ENCODE measurements at regions not wholly inside any gene's neighbourhood (a gene's known extent, or its start where the extent isn't known, plus 50 kb on each side); places are given as distances from the start of the nearest gene placed in this dataset.

- Mint-ChIP-seq H3K27ac (no peak overlapping the region), H3K4me3 (no peak overlapping the region), H3K36me3 (no peaks in the 10 kb centered on the region), H3K27me3 (peaks cover 2% of the 10 kb centered on the region), H3K4me1 (no peaks in the 10 kb centered on the region), H3K9me3 (peaks cover 0 to 8% (median 2%) of the 10 kb centered on the region in 7 donors)
- no peak overlapping the region for H3K4me3 ChIP-seq (ENCODE audit: low read depth, low read length)
- no peaks in the 10 kb centered on the region for H3K9me3 ChIP-seq (ENCODE audit: control insufficient read depth in 2 of 2, low read length in 2 of 2)
- ATAC-seq (ENCODE audit: low read depth in 2 of 2) (no peak), DNase-seq (no peak)
- H3K27me3 ChIP-seq (ENCODE audit: control insufficient read depth, insufficient read depth, low read length) = no peaks in the 10 kb centered on the region
- H3K4me1 ChIP-seq (ENCODE audit: control insufficient read depth, insufficient read depth, low read length, poor library complexity, severe bottlenecking) = no peaks in the 10 kb centered on the region
- H3K36me3 ChIP-seq (ENCODE audit: control insufficient read depth, insufficient read depth, low read length) = no peaks in the 10 kb centered on the region
- no peak overlapping the region for H3K27ac ChIP-seq (ENCODE audit: insufficient read depth, low read length, poor library complexity, severe bottlenecking)
Measured at GRCh38 chr5:53183880-53184279, 74.3 kb upstream of the MOCS2 start.

- no peak overlapping the region for H3K27ac Mint-ChIP-seq
- Histone ChIP-seq H3K4me1 (ENCODE audit: control insufficient read depth, insufficient read depth, low read length, poor library complexity, severe bottlenecking) (no peaks in the 10 kb centered on the region), H3K9me3 (ENCODE audit: control insufficient read depth in 2 of 2, low read length in 2 of 2) (peaks cover 0 to 5% of the 10 kb centered on the region in 2 experiments), H3K27me3 (ENCODE audit: control insufficient read depth, insufficient read depth, low read length) (peaks cover 3% of the 10 kb centered on the region), H3K4me3 (ENCODE audit: low read depth, low read length) (no peak overlapping the region), H3K27ac (ENCODE audit: insufficient read depth, low read length, poor library complexity, severe bottlenecking) (no peak overlapping the region), H3K36me3 (ENCODE audit: control insufficient read depth, insufficient read depth, low read length) (no peaks in the 10 kb centered on the region)
- peaks cover 0 to 6% (median 3%) of the 10 kb centered on the region in 7 donors for H3K9me3 Mint-ChIP-seq
- ATAC-seq (ENCODE audit: low read depth in 2 of 2) (no peak), DNase-seq (no peak)
- H3K4me1 Mint-ChIP-seq = no peaks in the 10 kb centered on the region
- H3K4me3 Mint-ChIP-seq = no peak overlapping the region
- no peaks in the 10 kb centered on the region for H3K36me3 Mint-ChIP-seq
- H3K27me3 Mint-ChIP-seq = peaks cover 18% of the 10 kb centered on the region
Measured at GRCh38 chr5:53191548-53192165, 82.1 kb upstream of the MOCS2 start.

- DNase-seq (no peak), ATAC-seq (ENCODE audit: low read depth in 2 of 2) (no peak)
Measured at GRCh38 chr5:53194086-53194485, 84.5 kb upstream of the MOCS2 start.

GRCh38 chr5:53199882-53200281 lies 90.3 kb upstream of the MOCS2 start:
- no peak overlapping the region for H3K27ac ChIP-seq (ENCODE audit: insufficient read depth, low read length, poor library complexity, severe bottlenecking)
- no peak for ATAC-seq (ENCODE audit: low read depth in 2 of 2)
- no peaks in the 10 kb centered on the region for H3K36me3 ChIP-seq (ENCODE audit: control insufficient read depth, insufficient read depth, low read length)
- Mint-ChIP-seq H3K27me3 (peaks cover 2% of the 10 kb centered on the region), H3K4me3 (no peak overlapping the region), H3K27ac (no peak overlapping the region), H3K4me1 (no peaks in the 10 kb centered on the region), H3K36me3 (no peaks in the 10 kb centered on the region), H3K9me3 (peaks cover 0 to 2% (median 0%) of the 10 kb centered on the region in 7 donors)
- no peak overlapping the region for H3K4me3 ChIP-seq (ENCODE audit: low read depth, low read length)
- H3K9me3 ChIP-seq (ENCODE audit: control insufficient read depth in 2 of 2, low read length in 2 of 2) = no peaks in the 10 kb centered on the region
- H3K4me1 ChIP-seq (ENCODE audit: control insufficient read depth, insufficient read depth, low read length, poor library complexity, severe bottlenecking) = no peaks in the 10 kb centered on the region
- DNase-seq = no peak
- no peaks in the 10 kb centered on the region for H3K27me3 ChIP-seq (ENCODE audit: control insufficient read depth, insufficient read depth, low read length)

More at GRCh38 chr5:53194086-53194485, 84.5 kb upstream of the MOCS2 start:
- Histone ChIP-seq H3K27me3 (ENCODE audit: control insufficient read depth, insufficient read depth, low read length) (peaks cover 3% of the 10 kb centered on the region), H3K4me3 (ENCODE audit: low read depth, low read length) (no peak overlapping the region), H3K36me3 (ENCODE audit: control insufficient read depth, insufficient read depth, low read length) (no peaks in the 10 kb centered on the region), H3K27ac (ENCODE audit: insufficient read depth, low read length, poor library complexity, severe bottlenecking) (no peak overlapping the region), H3K9me3 (ENCODE audit: control insufficient read depth in 2 of 2, low read length in 2 of 2) (peaks cover 0 to 5% of the 10 kb centered on the region in 2 experiments), H3K4me1 (ENCODE audit: control insufficient read depth, insufficient read depth, low read length, poor library complexity, severe bottlenecking) (no peaks in the 10 kb centered on the region)
- peaks cover 18% of the 10 kb centered on the region for H3K27me3 Mint-ChIP-seq
- H3K9me3 Mint-ChIP-seq = peaks cover 0 to 5% (median 1%) of the 10 kb centered on the region in 7 donors
- no peaks in the 10 kb centered on the region for H3K4me1 Mint-ChIP-seq
- no peak overlapping the region for H3K27ac Mint-ChIP-seq
- no peak overlapping the region for H3K4me3 Mint-ChIP-seq
- H3K36me3 Mint-ChIP-seq = no peaks in the 10 kb centered on the region

GRCh38 chr5:53200306-53200705 lies 90.7 kb upstream of the MOCS2 start:
- Mint-ChIP-seq H3K27me3 (no peaks in the 10 kb centered on the region), H3K4me3 (no peak overlapping the region), H3K4me1 (no peaks in the 10 kb centered on the region), H3K9me3 (peaks cover 0 to 2% (median 0%) of the 10 kb centered on the region in 7 donors), H3K36me3 (no peaks in the 10 kb centered on the region), H3K27ac (no peak overlapping the region)
- ATAC-seq (ENCODE audit: low read depth in 2 of 2) (no peak), DNase-seq (no peak)
- Histone ChIP-seq H3K4me3 (ENCODE audit: low read depth, low read length) (no peak overlapping the region), H3K27ac (ENCODE audit: insufficient read depth, low read length, poor library complexity, severe bottlenecking) (no peak overlapping the region), H3K9me3 (ENCODE audit: control insufficient read depth in 2 of 2, low read length in 2 of 2) (no peaks in the 10 kb centered on the region), H3K27me3 (ENCODE audit: control insufficient read depth, insufficient read depth, low read length) (no peaks in the 10 kb centered on the region), H3K4me1 (ENCODE audit: control insufficient read depth, insufficient read depth, low read length, poor library complexity, severe bottlenecking) (no peaks in the 10 kb centered on the region), H3K36me3 (ENCODE audit: control insufficient read depth, insufficient read depth, low read length) (no peaks in the 10 kb centered on the region)

- no peaks in the 10 kb centered on the region for H3K4me1 Mint-ChIP-seq
- DNase-seq (no peak), ATAC-seq (ENCODE audit: low read depth in 2 of 2) (no peak)
- H3K27me3 ChIP-seq (ENCODE audit: control insufficient read depth, insufficient read depth, low read length) = no peaks in the 10 kb centered on the region
- H3K4me1 ChIP-seq (ENCODE audit: control insufficient read depth, insufficient read depth, low read length, poor library complexity, severe bottlenecking) = no peaks in the 10 kb centered on the region
- H3K9me3 ChIP-seq (ENCODE audit: control insufficient read depth in 2 of 2, low read length in 2 of 2) = no peaks in the 10 kb centered on the region
- H3K4me3 Mint-ChIP-seq = no peak overlapping the region
- no peak overlapping the region for H3K4me3 ChIP-seq (ENCODE audit: low read depth, low read length)
- peaks cover 0 to 2% (median 0%) of the 10 kb centered on the region in 7 donors for H3K9me3 Mint-ChIP-seq
- no peak overlapping the region for H3K27ac Mint-ChIP-seq
- no peak overlapping the region for H3K27ac ChIP-seq (ENCODE audit: insufficient read depth, low read length, poor library complexity, severe bottlenecking)
- no peaks in the 10 kb centered on the region for H3K36me3 Mint-ChIP-seq
- H3K27me3 Mint-ChIP-seq = peaks cover 3% of the 10 kb centered on the region
- no peaks in the 10 kb centered on the region for H3K36me3 ChIP-seq (ENCODE audit: control insufficient read depth, insufficient read depth, low read length)
Measured at GRCh38 chr5:53201746-53202145, 92.2 kb upstream of the MOCS2 start.

GRCh38 chr5:53206562-53206961 lies 97.0 kb upstream of the MOCS2 start:
- H3K4me3 Mint-ChIP-seq = no peak overlapping the region
- peaks cover 0 to 2% (median 0%) of the 10 kb centered on the region in 7 donors for H3K9me3 Mint-ChIP-seq
- Histone ChIP-seq H3K4me3 (ENCODE audit: low read depth, low read length) (no peak overlapping the region), H3K27me3 (ENCODE audit: control insufficient read depth, insufficient read depth, low read length) (no peaks in the 10 kb centered on the region), H3K36me3 (ENCODE audit: control insufficient read depth, insufficient read depth, low read length) (no peaks in the 10 kb centered on the region), H3K4me1 (ENCODE audit: control insufficient read depth, insufficient read depth, low read length, poor library complexity, severe bottlenecking) (no peaks in the 10 kb centered on the region), H3K27ac (ENCODE audit: insufficient read depth, low read length, poor library complexity, severe bottlenecking) (no peak overlapping the region), H3K9me3 (ENCODE audit: control insufficient read depth in 2 of 2, low read length in 2 of 2) (peaks cover 0 to under 1% of the 10 kb centered on the region in 2 experiments)
- H3K36me3 Mint-ChIP-seq = no peaks in the 10 kb centered on the region
- DNase-seq = no peak
- no peak for ATAC-seq (ENCODE audit: low read depth in 2 of 2)
- H3K27me3 Mint-ChIP-seq = peaks cover 4% of the 10 kb centered on the region
- H3K4me1 Mint-ChIP-seq = no peaks in the 10 kb centered on the region
- no peak overlapping the region for H3K27ac Mint-ChIP-seq

- H3K9me3 Mint-ChIP-seq = peaks cover 0 to 9% (median 4%) of the 10 kb centered on the region in 7 donors
Measured at GRCh38 chr5:53211799-53212198, 102.2 kb upstream of the MOCS2 start.

More at GRCh38 chr5:53211799-53212198, 102.2 kb upstream of the MOCS2 start:
- H3K36me3 Mint-ChIP-seq = no peaks in the 10 kb centered on the region
- H3K4me3 ChIP-seq (ENCODE audit: low read depth, low read length) = no peak overlapping the region
- peaks cover 2 to 6% of the 10 kb centered on the region in 2 experiments for H3K9me3 ChIP-seq (ENCODE audit: control insufficient read depth in 2 of 2, low read length in 2 of 2)
- DNase-seq (no peak), ATAC-seq (ENCODE audit: low read depth in 2 of 2) (no peak)
- H3K27ac ChIP-seq (ENCODE audit: insufficient read depth, low read length, poor library complexity, severe bottlenecking) = no peak overlapping the region
- no peaks in the 10 kb centered on the region for H3K4me1 Mint-ChIP-seq
- no peak overlapping the region for H3K27ac Mint-ChIP-seq
- H3K27me3 ChIP-seq (ENCODE audit: control insufficient read depth, insufficient read depth, low read length) = no peaks in the 10 kb centered on the region
- H3K36me3 ChIP-seq (ENCODE audit: control insufficient read depth, insufficient read depth, low read length) = no peaks in the 10 kb centered on the region
- H3K4me3 Mint-ChIP-seq = no peak overlapping the region
- H3K4me1 ChIP-seq (ENCODE audit: control insufficient read depth, insufficient read depth, low read length, poor library complexity, severe bottlenecking) = no peaks in the 10 kb centered on the region
- H3K27me3 Mint-ChIP-seq = peaks cover under 1% of the 10 kb centered on the region

All from CD4-positive, CD25-positive, alpha-beta regulatory T cell (primary cell).